Retinal pigment epithelial cell (primary cell): ENCODE measurements at regions not wholly inside any gene's neighbourhood (a gene's known extent, or its start where the extent isn't known, plus 50 kb on each side); places are given as distances from the start of the nearest gene placed in this dataset.

Experiments used
- DNase-seq: peaks from one replicate; pipeline ENCODE4 v3.0.0-alpha.2; 2010; ENCODE audit warnings: low read depth
- H3K4me3 ChIP-seq: 2 replicates; pipeline ENCODE4 v1.5.1; 2011; ENCODE audit warnings: mild to moderate bottlenecking, low read length, control low read depth, moderate library complexity
- CTCF ChIP-seq: conservative IDR thresholded peaks from 2 replicates; pipeline ENCODE4 v1.5.1; 2011; ENCODE audit warnings: low read depth, low read length, control low read depth, inconsistent platforms

- H3K4me3 ChIP-seq = no peak overlapping the region
- no peak for TF ChIP-seq CTCF
- no peak for DNase-seq
Measured at GRCh38 chr5:91691592-91691991, 308.5 kb upstream of the ARRDC3 start.

- no peak for TF ChIP-seq CTCF
- H3K4me3 ChIP-seq = no peak overlapping the region
- no peak for DNase-seq
Measured at GRCh38 chr5:91690921-91691320, 307.8 kb upstream of the ARRDC3 start.

GRCh38 chr5:91687430-91687829, 304.3 kb upstream of the ARRDC3 start:
- DNase-seq = no peak
- H3K4me3 ChIP-seq = no peak overlapping the region
- no peak for TF ChIP-seq CTCF

GRCh38 chr5:91684625-91685024, 301.5 kb upstream of the ARRDC3 start:
- no peak for TF ChIP-seq CTCF
- no peak overlapping the region for H3K4me3 ChIP-seq
- no peak for DNase-seq

- DNase-seq = peak; percentile 21
- no peak for TF ChIP-seq CTCF
- H3K4me3 ChIP-seq = no peak overlapping the region
Measured at GRCh38 chr5:91670563-91670962, 287.4 kb upstream of the ARRDC3 start.

GRCh38 chr5:91670122-91670521, 287.0 kb upstream of the ARRDC3 start:
- no peak for TF ChIP-seq CTCF
- H3K4me3 ChIP-seq = no peak overlapping the region

GRCh38 chr5:91668261-91668660, 285.1 kb upstream of the ARRDC3 start:
- no peak for TF ChIP-seq CTCF
- DNase-seq = no peak
- no peak overlapping the region for H3K4me3 ChIP-seq

More at GRCh38 chr5:91670122-91670521, 287.0 kb upstream of the ARRDC3 start:
- DNase-seq = no peak
